IMR-90 (cell line): ENCODE measurements at regions not wholly inside any gene's neighbourhood (a gene's known extent, or its start where the extent isn't known, plus 50 kb on each side); places are given as distances from the start of the nearest gene placed in this dataset.

Source experiments
- ATAC-seq: fragments of 200-7000 bp; cut with Tn5 transposase; 2 replicates; pipeline ENCODE4 v1.9.1; 2020; ENCODE audit warnings: low read depth, mild to moderate bottlenecking, moderate library complexity
- BruUV-seq: library from RNA; stranded (reverse); fragments of 400-500 nt; replicated peaks from 2 replicates; lab custom pipeline; 2021; lab: Mats Ljungman, UMichigan
- CTCF ChIA-PET: fragments of 300-600 bp; formaldehyde crosslinking; extraction: SDS; loops from one replicate; lab custom pipeline; 2021; ENCODE audit warnings: antibody characterized with exemption; lab: Yijun Ruan, JAX
- POLR2A ChIA-PET: fragments of 300-600 bp; sonication (Branson Sonifier 250); formaldehyde crosslinking; loops from one replicate; lab custom pipeline; 2022; ENCODE audit warnings: antibody characterized with exemption; ENCODE audit not compliant: unreplicated experiment; lab: Charles Lee
- DNase-seq: peaks from one replicate; pipeline ENCODE4 v3.0.0; 2013
- H2AFZ ChIP-seq: replicated peaks from 2 replicates; pipeline ENCODE3; 2013; ENCODE audit warnings: low read length, mild to moderate bottlenecking; ENCODE audit not compliant: poor library complexity
- H2AK5ac ChIP-seq: 2 replicates; pipeline ENCODE4 v1.6.1; 2013; ENCODE audit warnings: low read depth, low read length, inconsistent platforms
- H2AK9ac ChIP-seq: replicated peaks from 2 replicates; pipeline ENCODE3; 2013; ENCODE audit warnings: mild to moderate bottlenecking, low read depth, low read length, moderate library complexity; ENCODE audit not compliant: poor library complexity
- H2BK120ac ChIP-seq: 2 replicates; pipeline ENCODE4 v1.6.1; 2013; ENCODE audit warnings: low read depth, low read length, inconsistent platforms
- H2BK15ac ChIP-seq: 3 replicates; pipeline ENCODE4 v1.6.1; 2013; ENCODE audit warnings: low read depth, low read length, inconsistent platforms
- H2BK20ac ChIP-seq: 2 replicates; pipeline ENCODE4 v1.6.1; 2013; ENCODE audit warnings: low read depth, mild to moderate bottlenecking, inconsistent platforms, low read length, moderate library complexity
- H2BK5ac ChIP-seq: 2 replicates; pipeline ENCODE4 v1.6.1; 2013; ENCODE audit warnings: mild to moderate bottlenecking, low read depth, low read length, inconsistent platforms; ENCODE audit not compliant: poor library complexity, severe bottlenecking
- H3K14ac ChIP-seq: replicated peaks from 2 replicates; pipeline ENCODE4 v1.6.1; 2013; ENCODE audit warnings: low read depth, low read length, inconsistent platforms
- H3K18ac ChIP-seq: 2 replicates; pipeline ENCODE4 v1.6.1; 2013; ENCODE audit warnings: low read depth, low read length, control low read depth
- H3K23ac ChIP-seq: 2 replicates; pipeline ENCODE4 v1.6.1; 2013; ENCODE audit warnings: low read depth, low read length, inconsistent platforms
- H3K27ac ChIP-seq: 2 replicates; pipeline ENCODE4 v1.5.1; 2013; ENCODE audit warnings: mild to moderate bottlenecking, control low read depth, low read length; ENCODE audit not compliant: insufficient read depth
- H3K27me3 ChIP-seq: 2 replicates; pipeline ENCODE4 v1.6.1; 2013; ENCODE audit warnings: low read length; ENCODE audit not compliant: control insufficient read depth, insufficient read depth
- H3K36me3 ChIP-seq: 2 replicates; pipeline ENCODE4 v1.6.1; 2013; ENCODE audit warnings: low read length, mixed read lengths; ENCODE audit not compliant: control insufficient read depth, insufficient read depth
- H3K4ac ChIP-seq: 2 replicates; pipeline ENCODE4 v1.6.1; 2013; ENCODE audit warnings: low read depth, low read length, inconsistent platforms
- H3K4me1 ChIP-seq: 2 replicates; pipeline ENCODE4 v1.6.1; 2013; ENCODE audit warnings: low read length, mixed read lengths; ENCODE audit not compliant: control insufficient read depth, insufficient read depth
- H3K4me2 ChIP-seq: 2 replicates; pipeline ENCODE4 v1.6.1; 2013; ENCODE audit warnings: low read depth, mild to moderate bottlenecking, control low read depth, low read length, moderate library complexity
- H3K4me3 ChIP-seq: 2 replicates; pipeline ENCODE4 v1.5.1; 2013; ENCODE audit warnings: low read depth, mild to moderate bottlenecking, control low read depth, low read length, moderate library complexity; ENCODE audit not compliant: insufficient read depth
- H3K56ac ChIP-seq: 2 replicates; pipeline ENCODE4 v1.6.1; 2013; ENCODE audit warnings: low read length, inconsistent platforms; ENCODE audit not compliant: insufficient read depth; ENCODE audit errors: extremely low read depth
- H3K79me1 ChIP-seq, 2 experiments: 2 replicates each; pipeline ENCODE4 v1.6.1; 2013; ENCODE audit warnings: low read length in 2 of 2, inconsistent platforms in 1 of 2, low read depth in 1 of 2
- H3K9ac ChIP-seq: 2 replicates; pipeline ENCODE4 v1.6.1; 2013; ENCODE audit warnings: low read depth, low read length, control low read depth
- H3K9me1 ChIP-seq: 2 replicates; pipeline ENCODE4 v1.6.1; 2013; ENCODE audit warnings: low read length, inconsistent platforms; ENCODE audit not compliant: insufficient read depth
- H3K9me3 ChIP-seq: 2 replicates; pipeline ENCODE4 v1.6.1; 2013; ENCODE audit warnings: low read length; ENCODE audit not compliant: control insufficient read depth, insufficient read depth
- H4K20me1 ChIP-seq: 2 replicates; pipeline ENCODE4 v1.6.1; 2013; ENCODE audit warnings: low read length, inconsistent platforms; ENCODE audit not compliant: insufficient read depth
- H4K5ac ChIP-seq: 2 replicates; pipeline ENCODE4 v1.6.1; 2013; ENCODE audit warnings: mild to moderate bottlenecking, low read depth, low read length, control low read depth
- H4K8ac ChIP-seq, 2 experiments: 2 replicates each; pipeline ENCODE4 v1.6.1; 2013; ENCODE audit warnings: low read depth in 2 of 2, low read length in 2 of 2, control low read depth in 1 of 2, inconsistent platforms in 1 of 2
- H4K91ac ChIP-seq: 2 replicates; pipeline ENCODE4 v1.6.1; 2013; ENCODE audit warnings: low read depth, low read length, inconsistent platforms; ENCODE audit not compliant: insufficient read depth
- BHLHE40 ChIP-seq: fragments of 150-350 bp; IDR thresholded peaks from 2 replicates; pipeline ENCODE4 v1.6.1; 2016; ENCODE audit warnings: mild to moderate bottlenecking, low read depth, low read length
- CEBPB ChIP-seq: IDR thresholded peaks from 2 replicates; pipeline ENCODE4 v1.6.1; 2012; ENCODE audit warnings: low read depth, low read length, improper control_type of control experiment
- CHD1 ChIP-seq: IDR thresholded peaks from 2 replicates; pipeline ENCODE4 v1.6.1; 2012; ENCODE audit warnings: low read depth, low read length, improper control_type of control experiment
- FOS ChIP-seq: fragments of 150-350 bp; IDR thresholded peaks from 2 replicates; pipeline ENCODE4 v1.6.1; 2016; ENCODE audit warnings: low read depth, low read length
- MAFK ChIP-seq: IDR thresholded peaks from 2 replicates; pipeline ENCODE4 v1.6.1; 2012; ENCODE audit warnings: low read depth, low read length, improper control_type of control experiment
- MAZ ChIP-seq: IDR thresholded peaks from 2 replicates; pipeline ENCODE4 v1.6.1; 2012; ENCODE audit warnings: low read depth, mild to moderate bottlenecking, low read length, improper control_type of control experiment, moderate library complexity, borderline replicate concordance
- MXI1 ChIP-seq: IDR thresholded peaks from 2 replicates; pipeline ENCODE4 v1.6.1; 2012; ENCODE audit warnings: low read depth, mild to moderate bottlenecking, low read length, moderate library complexity, borderline replicate concordance
- NFE2L2 ChIP-seq: fragments of 150-350 bp; IDR thresholded peaks from 2 replicates; pipeline ENCODE4 v1.6.1; 2016; ENCODE audit warnings: low read depth, mild to moderate bottlenecking, low read length
- POLR2A ChIP-seq: IDR thresholded peaks from 2 replicates; pipeline ENCODE4 v1.6.1; 2012; ENCODE audit warnings: mild to moderate bottlenecking, low read depth, low read length
- RAD21 ChIP-seq: IDR thresholded peaks from 2 replicates; pipeline ENCODE4 v1.6.1; 2012; ENCODE audit warnings: low read length, improper control_type of control experiment
- RCOR1 ChIP-seq: IDR thresholded peaks from 2 replicates; pipeline ENCODE4 v1.6.1; 2012; ENCODE audit warnings: mild to moderate bottlenecking, low read length, improper control_type of control experiment; ENCODE audit not compliant: insufficient replicate concordance
- RFX5 ChIP-seq: IDR thresholded peaks from 2 replicates; pipeline ENCODE4 v1.8.0; 2012; ENCODE audit warnings: low read depth, mild to moderate bottlenecking, low read length, moderate library complexity
- SMC3 ChIP-seq: fragments of 150-350 bp; IDR thresholded peaks from 2 replicates; pipeline ENCODE4 v1.6.1; 2016; ENCODE audit warnings: low read depth, mild to moderate bottlenecking, antibody characterized with exemption, low read length, moderate library complexity
- WGBS, 2 experiments: methylation state at CpG; one replicate each; pipeline versions ENCODE4 v1.1.5 to v1.1.7; 2013; ENCODE audit warnings: missing lambda C conversion rate in 2 of 2; ENCODE audit not compliant: insufficient read length in 1 of 2; ENCODE audit errors: extremely low coverage in 2 of 2; 5-methylcytosine and 5-hydroxymethylcytosine counted together
- dilution Hi-C: fragments of 300-500 bp; cut with HindIII; formaldehyde crosslinking; loops from one replicate; pipeline ENCODE4 v1.14.3; 2018; ENCODE audit warnings: low sequenced_read_pairs; ENCODE audit not compliant: unreplicated experiment
- in situ Hi-C: fragments of 300-500 bp; cut with MboI; formaldehyde crosslinking; loops from 3 replicates; pipeline ENCODE4 v1.14.3; 2019; ENCODE audit warnings: low sequenced_read_pairs, inconsistent platforms, mixed read lengths
- intact Hi-C: fragments of 100-400 bp; cut with micrococcal nuclease; formaldehyde crosslinking; loops from 2 replicates; pipeline ENCODE4 v1.10.0; 2022
- TF ChIP-seq, protein P1 (sequence below): conservative IDR thresholded peaks from 2 replicates; pipeline ENCODE4 v1.5.1; 2012; ENCODE audit warnings: mild to moderate bottlenecking, low read depth, low read length, improper control_type of control experiment
- TF ChIP-seq, protein P2 (sequence below): fragments of 150-350 bp; IDR thresholded peaks from 2 replicates; pipeline ENCODE4 v1.6.1; 2016; ENCODE audit warnings: low read depth, mild to moderate bottlenecking, low read length, moderate library complexity, borderline replicate concordance
- TF ChIP-seq, protein P3 (sequence below): fragments of 150-350 bp; IDR thresholded peaks from 2 replicates; pipeline ENCODE4 v1.6.1; 2017; ENCODE audit warnings: mild to moderate bottlenecking, antibody characterized with exemption, low read length, low read depth

DNA sequence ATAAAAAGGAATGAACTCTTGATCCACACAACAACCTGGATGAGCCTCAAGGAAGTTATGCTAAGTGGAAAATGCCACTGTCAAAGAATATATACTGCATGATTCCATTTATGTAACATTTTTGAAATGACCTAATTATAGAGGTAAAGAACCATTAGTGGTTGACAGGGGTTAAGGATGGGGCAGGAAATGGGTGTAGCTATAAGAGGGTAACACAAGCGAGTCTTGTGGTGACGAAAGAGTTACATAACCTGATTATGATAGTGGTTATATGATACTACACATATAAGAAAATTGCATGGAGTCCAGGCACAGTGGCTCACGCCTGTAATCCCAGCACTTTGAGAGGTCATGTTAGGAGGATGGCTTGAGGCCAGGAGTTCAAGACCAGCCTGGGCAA is 346.6 kb upstream of the PKDCC start:
- Histone ChIP-seq H2AK9ac (no peak overlapping the region), H3K4ac (no peak overlapping the region), H2AK5ac (no peak overlapping the region), H2BK120ac (no peak overlapping the region), H2BK5ac (no peak overlapping the region), H4K8ac (no peak overlapping the region), H3K4me3 (no peak overlapping the region), H3K79me1 (no peaks in the 10 kb centered on the region), H3K18ac (no peak overlapping the region), H3K4me2 (no peak overlapping the region), H3K9me1 (no peaks in the 10 kb centered on the region), H2BK15ac (no peak overlapping the region), H4K91ac (no peak overlapping the region), H2AFZ (no peak overlapping the region), H3K4me1 (no peaks in the 10 kb centered on the region), H3K14ac (no peak overlapping the region), H3K9me3 (no peaks in the 10 kb centered on the region), H3K9ac (no peak overlapping the region), H3K23ac (no peak overlapping the region), H3K56ac (no peak overlapping the region), H4K5ac (no peak overlapping the region), H3K27ac (no peak overlapping the region), H3K36me3 (no peaks in the 10 kb centered on the region), H2BK20ac (no peak overlapping the region), H3K27me3 (peaks cover 3% of the 10 kb centered on the region; the same call in 1 of the 2 replicates), H4K20me1 (no peaks in the 10 kb centered on the region)
- ChIA-PET POLR2A (no interaction called here), CTCF (no interaction called here)
- dilution Hi-C loops, result no loop called here
- no peak for DNase-seq
- TF ChIP-seq, protein P1, sequence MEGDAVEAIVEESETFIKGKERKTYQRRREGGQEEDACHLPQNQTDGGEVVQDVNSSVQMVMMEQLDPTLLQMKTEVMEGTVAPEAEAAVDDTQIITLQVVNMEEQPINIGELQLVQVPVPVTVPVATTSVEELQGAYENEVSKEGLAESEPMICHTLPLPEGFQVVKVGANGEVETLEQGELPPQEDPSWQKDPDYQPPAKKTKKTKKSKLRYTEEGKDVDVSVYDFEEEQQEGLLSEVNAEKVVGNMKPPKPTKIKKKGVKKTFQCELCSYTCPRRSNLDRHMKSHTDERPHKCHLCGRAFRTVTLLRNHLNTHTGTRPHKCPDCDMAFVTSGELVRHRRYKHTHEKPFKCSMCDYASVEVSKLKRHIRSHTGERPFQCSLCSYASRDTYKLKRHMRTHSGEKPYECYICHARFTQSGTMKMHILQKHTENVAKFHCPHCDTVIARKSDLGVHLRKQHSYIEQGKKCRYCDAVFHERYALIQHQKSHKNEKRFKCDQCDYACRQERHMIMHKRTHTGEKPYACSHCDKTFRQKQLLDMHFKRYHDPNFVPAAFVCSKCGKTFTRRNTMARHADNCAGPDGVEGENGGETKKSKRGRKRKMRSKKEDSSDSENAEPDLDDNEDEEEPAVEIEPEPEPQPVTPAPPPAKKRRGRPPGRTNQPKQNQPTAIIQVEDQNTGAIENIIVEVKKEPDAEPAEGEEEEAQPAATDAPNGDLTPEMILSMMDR, result no peak
- TF ChIP-seq SMC3 (no peak), MXI1 (no peak), FOS (no peak), MAZ (no peak), RCOR1 (no peak), RAD21 (no peak), CEBPB (no peak), BHLHE40 (no peak), NFE2L2 (no peak), MAFK (no peak), CHD1 (no peak), POLR2A (no peak), RFX5 (no peak)
- TF ChIP-seq, protein P2, sequence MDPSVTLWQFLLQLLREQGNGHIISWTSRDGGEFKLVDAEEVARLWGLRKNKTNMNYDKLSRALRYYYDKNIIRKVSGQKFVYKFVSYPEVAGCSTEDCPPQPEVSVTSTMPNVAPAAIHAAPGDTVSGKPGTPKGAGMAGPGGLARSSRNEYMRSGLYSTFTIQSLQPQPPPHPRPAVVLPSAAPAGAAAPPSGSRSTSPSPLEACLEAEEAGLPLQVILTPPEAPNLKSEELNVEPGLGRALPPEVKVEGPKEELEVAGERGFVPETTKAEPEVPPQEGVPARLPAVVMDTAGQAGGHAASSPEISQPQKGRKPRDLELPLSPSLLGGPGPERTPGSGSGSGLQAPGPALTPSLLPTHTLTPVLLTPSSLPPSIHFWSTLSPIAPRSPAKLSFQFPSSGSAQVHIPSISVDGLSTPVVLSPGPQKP, result no peak
- TF ChIP-seq, protein P3, sequence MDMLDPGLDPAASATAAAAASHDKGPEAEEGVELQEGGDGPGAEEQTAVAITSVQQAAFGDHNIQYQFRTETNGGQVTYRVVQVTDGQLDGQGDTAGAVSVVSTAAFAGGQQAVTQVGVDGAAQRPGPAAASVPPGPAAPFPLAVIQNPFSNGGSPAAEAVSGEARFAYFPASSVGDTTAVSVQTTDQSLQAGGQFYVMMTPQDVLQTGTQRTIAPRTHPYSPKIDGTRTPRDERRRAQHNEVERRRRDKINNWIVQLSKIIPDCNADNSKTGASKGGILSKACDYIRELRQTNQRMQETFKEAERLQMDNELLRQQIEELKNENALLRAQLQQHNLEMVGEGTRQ, result no peak
- BruUV-seq, result no TSS peak
- in situ Hi-C loops, result loop anchor here (25.0 kb wide), 1 partner anchor 1789 kb away; no protein-coding TSS in a partner anchor
- WGBS, 2 experiments, result no CpG with 5 or more reads among the region's 3 CpGs
- intact Hi-C loops, result no loop called here
- ATAC-seq, result no peak
